HG02588 (cell line): ENCODE measurements at regions not wholly inside any gene's neighbourhood (a gene's known extent, or its start where the extent isn't known, plus 50 kb on each side); places are given as distances from the start of the nearest gene placed in this dataset.
"Not testable (repeated sequence)": the region's sequence is repeated elsewhere in the genome, so short reads cannot be mapped to it uniquely, and the experiment has no call there.

ENCODE experiments used
- ATAC-seq: cut with Tn5 transposase; IDR thresholded peaks from one replicate; pipeline ENCODE4 v1.9.1; 2021; ENCODE audit warnings: mild to moderate bottlenecking, moderate library complexity; ENCODE audit not compliant: unreplicated experiment

- ATAC-seq, result no peak
These were observed 331.4 kb upstream of the CDH5 start for GRCh38 chr16:66035096-66035495.

GRCh38 chr16:66032841-66033240, 333.6 kb upstream of the CDH5 start:
- no peak for ATAC-seq

- no peak for ATAC-seq
These were observed 336.5 kb upstream of the CDH5 start for GRCh38 chr16:66030036-66030435.

- no peak for ATAC-seq
These were observed 337.8 kb upstream of the CDH5 start for GRCh38 chr16:66028510-66029216.

- ATAC-seq, result no peak
These were observed 339.6 kb upstream of the CDH5 start for GRCh38 chr16:66026787-66027330.

- no peak for ATAC-seq
These were observed 340.3 kb upstream of the CDH5 start for GRCh38 chr16:66026211-66026610.

- no peak for ATAC-seq
These were observed 340.7 kb upstream of the CDH5 start for GRCh38 chr16:66025751-66026150.

- ATAC-seq, result not testable (repeated sequence)
These were observed 341.9 kb upstream of the CDH5 start for GRCh38 chr16:66024567-66024966.

GRCh38 chr16:66023481-66023880, 343.0 kb upstream of the CDH5 start:
- no peak for ATAC-seq

- ATAC-seq, result peak; percentile 78
These were observed 345.8 kb upstream of the CDH5 start for GRCh38 chr16:66020642-66021041.

GRCh38 chr16:66020046-66020445, 346.4 kb upstream of the CDH5 start:
- no peak for ATAC-seq

GRCh38 chr16:66019502-66019901, 347.0 kb upstream of the CDH5 start:
- ATAC-seq, result not testable (repeated sequence)

- ATAC-seq, result no peak
These were observed 352.3 kb upstream of the CDH5 start for GRCh38 chr16:66014221-66014620.

- ATAC-seq, result no peak
These were observed 353.0 kb upstream of the CDH5 start for GRCh38 chr16:66013486-66013885.

- no peak for ATAC-seq
These were observed 358.4 kb upstream of the CDH5 start for GRCh38 chr16:66008136-66008535.

GRCh38 chr16:66007717-66008116, 358.8 kb upstream of the CDH5 start:
- no peak for ATAC-seq

GRCh38 chr16:66006485-66006884, 360.0 kb upstream of the CDH5 start:
- ATAC-seq, result no peak

GRCh38 chr16:66004699-66005098, 361.8 kb upstream of the CDH5 start:
- no peak for ATAC-seq

- ATAC-seq, result no peak
These were observed 363.3 kb upstream of the CDH5 start for GRCh38 chr16:66003201-66003600.

- ATAC-seq, result no peak
These were observed 363.9 kb upstream of the CDH5 start for GRCh38 chr16:66002601-66003000.

GRCh38 chr16:66001432-66001831, 365.1 kb upstream of the CDH5 start:
- ATAC-seq, result no peak

GRCh38 chr16:65998443-65998842, 368.0 kb upstream of the CDH5 start:
- no peak for ATAC-seq

- ATAC-seq, result no peak
These were observed 372.2 kb upstream of the CDH5 start for GRCh38 chr16:65994291-65994690.
